ENCODE measurements at regions not wholly inside any gene's neighbourhood (a gene's known extent, or its start where the extent isn't known, plus 50 kb on each side); places are given as distances from the start of the nearest gene placed in this dataset.

DNA sequence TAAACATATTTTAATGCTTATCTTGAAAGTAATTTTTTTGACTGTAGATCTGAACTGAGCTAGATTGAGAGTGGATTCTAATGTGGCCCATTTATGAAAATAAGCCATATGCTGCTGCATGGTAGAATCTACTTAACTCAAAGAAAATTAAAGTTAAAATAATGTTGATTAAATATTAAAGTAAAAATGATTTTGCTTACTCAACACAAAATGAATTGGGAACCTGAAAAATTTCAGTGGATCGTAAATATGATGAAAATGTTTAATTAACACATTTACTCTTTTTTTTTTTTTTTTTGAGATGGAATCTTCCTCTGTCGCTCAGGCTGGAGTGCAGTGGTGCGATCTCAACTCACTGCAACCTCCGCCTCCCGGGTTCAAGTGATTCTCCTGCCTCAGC lies 144.5 kb upstream of the HMGN3 start:
- DNase-seq, result no peak
- 85% methylated on average over 5 of the region's 5 CpGs for WGBS (ENCODE audit: low lambda C conversion rate)
- ChIA-PET CTCF (interaction anchor here (1.2 kb wide), 1 partner anchor 88 kb away, joined by 3 read pairs; no protein-coding TSS in a partner anchor), POLR2A (no interaction called here)
- H3K79me2 ChIP-seq (ENCODE audit: insufficient read depth), result no peaks in the 10 kb centered on the region
- no peaks in the 10 kb centered on the region for H3K9me2 ChIP-seq
- H3K9ac ChIP-seq, result no peak overlapping the region
- H3K36me3 ChIP-seq (replicated peaks in 1 of 2; ENCODE audit: control insufficient read depth in 1 of 2, insufficient read depth in 2 of 2, low read length in 1 of 2), result no peaks in the 10 kb centered on the region
- H3K27me3 ChIP-seq (ENCODE audit: insufficient read depth), result no peaks in the 10 kb centered on the region
- H3K4me1 ChIP-seq (ENCODE audit: control insufficient read depth in 1 of 2, insufficient read depth in 2 of 2, low read depth in 1 of 2, low read length in 1 of 2), result no peaks in the 10 kb centered on the region
- TF ChIP-seq, protein P1, sequence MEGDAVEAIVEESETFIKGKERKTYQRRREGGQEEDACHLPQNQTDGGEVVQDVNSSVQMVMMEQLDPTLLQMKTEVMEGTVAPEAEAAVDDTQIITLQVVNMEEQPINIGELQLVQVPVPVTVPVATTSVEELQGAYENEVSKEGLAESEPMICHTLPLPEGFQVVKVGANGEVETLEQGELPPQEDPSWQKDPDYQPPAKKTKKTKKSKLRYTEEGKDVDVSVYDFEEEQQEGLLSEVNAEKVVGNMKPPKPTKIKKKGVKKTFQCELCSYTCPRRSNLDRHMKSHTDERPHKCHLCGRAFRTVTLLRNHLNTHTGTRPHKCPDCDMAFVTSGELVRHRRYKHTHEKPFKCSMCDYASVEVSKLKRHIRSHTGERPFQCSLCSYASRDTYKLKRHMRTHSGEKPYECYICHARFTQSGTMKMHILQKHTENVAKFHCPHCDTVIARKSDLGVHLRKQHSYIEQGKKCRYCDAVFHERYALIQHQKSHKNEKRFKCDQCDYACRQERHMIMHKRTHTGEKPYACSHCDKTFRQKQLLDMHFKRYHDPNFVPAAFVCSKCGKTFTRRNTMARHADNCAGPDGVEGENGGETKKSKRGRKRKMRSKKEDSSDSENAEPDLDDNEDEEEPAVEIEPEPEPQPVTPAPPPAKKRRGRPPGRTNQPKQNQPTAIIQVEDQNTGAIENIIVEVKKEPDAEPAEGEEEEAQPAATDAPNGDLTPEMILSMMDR (IDR thresholded peaks at IDR 0.05), result no peak
- TF ChIP-seq, protein P2, sequence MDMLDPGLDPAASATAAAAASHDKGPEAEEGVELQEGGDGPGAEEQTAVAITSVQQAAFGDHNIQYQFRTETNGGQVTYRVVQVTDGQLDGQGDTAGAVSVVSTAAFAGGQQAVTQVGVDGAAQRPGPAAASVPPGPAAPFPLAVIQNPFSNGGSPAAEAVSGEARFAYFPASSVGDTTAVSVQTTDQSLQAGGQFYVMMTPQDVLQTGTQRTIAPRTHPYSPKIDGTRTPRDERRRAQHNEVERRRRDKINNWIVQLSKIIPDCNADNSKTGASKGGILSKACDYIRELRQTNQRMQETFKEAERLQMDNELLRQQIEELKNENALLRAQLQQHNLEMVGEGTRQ (IDR thresholded peaks at IDR 0.05; ENCODE audit: borderline replicate concordance, low read depth, low read length), result no peak
- no peak for TF ChIP-seq EZH2phosphoT487 (IDR thresholded peaks at IDR 0.05; ENCODE audit: borderline replicate concordance, low read depth)
- TF ChIP-seq EP300 (IDR thresholded peaks at IDR 0.05; ENCODE audit: borderline replicate concordance in 1 of 2, low read depth in 1 of 2, low read length in 1 of 2), result no peak
- no peak overlapping the region for H3K4me3 ChIP-seq (ENCODE audit: low read depth in 2 of 2, low read length in 1 of 2)
- no peak overlapping the region for H2AFZ ChIP-seq (ENCODE audit: low read depth)
- H3K9me3 ChIP-seq, result no peaks in the 10 kb centered on the region
- H3K4me2 ChIP-seq, result no peak overlapping the region
- H3F3A ChIP-seq (replicated peaks; ENCODE audit: insufficient read depth), result no peaks in the 10 kb centered on the region
- H3K27ac ChIP-seq (ENCODE audit: low read depth in 2 of 2, low read length in 1 of 2), result no peak overlapping the region
- H4K20me1 ChIP-seq (ENCODE audit: insufficient read depth), result no peaks in the 10 kb centered on the region

DNA sequence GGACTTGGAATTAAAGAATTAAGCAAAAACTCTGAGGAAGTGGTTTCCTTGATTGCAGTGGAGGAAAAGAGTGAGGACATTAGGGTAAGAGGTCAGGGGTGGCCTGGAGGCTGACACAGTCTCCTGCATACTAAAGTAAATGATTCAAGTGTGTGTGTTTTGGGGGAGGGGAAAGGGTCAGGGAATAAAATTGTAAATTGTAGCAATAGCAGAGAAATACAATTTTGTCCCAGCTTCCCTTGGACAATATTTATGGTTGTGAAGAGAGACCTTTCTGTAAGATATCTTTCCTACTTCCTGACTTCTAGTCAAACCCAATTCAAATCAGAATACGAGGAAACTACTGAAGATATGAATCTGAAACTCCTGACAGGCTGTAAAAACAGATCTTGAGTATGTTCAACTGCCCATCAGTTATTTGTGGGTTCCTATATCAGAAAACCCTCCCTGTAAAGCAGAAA lies 143.4 kb upstream of the HMGN3 start:
- no peak for DNase-seq
- Histone ChIP-seq H4K20me1 (ENCODE audit: insufficient read depth) (no peaks in the 10 kb centered on the region), H2AFZ (ENCODE audit: low read depth) (no peak overlapping the region), H3F3A (replicated peaks; ENCODE audit: insufficient read depth) (no peaks in the 10 kb centered on the region), H3K9me3 (no peaks in the 10 kb centered on the region), H3K4me1 (ENCODE audit: control insufficient read depth in 1 of 2, insufficient read depth in 2 of 2, low read depth in 1 of 2, low read length in 1 of 2) (no peaks in the 10 kb centered on the region; a peak in 1 of 4 replicates), H3K9me2 (no peaks in the 10 kb centered on the region), H3K79me2 (ENCODE audit: insufficient read depth) (no peaks in the 10 kb centered on the region), H3K9ac (no peak overlapping the region), H3K27me3 (ENCODE audit: insufficient read depth) (no peaks in the 10 kb centered on the region), H3K36me3 (replicated peaks in 1 of 2; ENCODE audit: control insufficient read depth in 1 of 2, insufficient read depth in 2 of 2, low read length in 1 of 2) (no peaks in the 10 kb centered on the region), H3K4me2 (no peak overlapping the region), H3K27ac (ENCODE audit: low read depth in 2 of 2, low read length in 1 of 2) (no peak overlapping the region), H3K4me3 (ENCODE audit: low read depth in 2 of 2, low read length in 1 of 2) (no peak overlapping the region)
- TF ChIP-seq YY1 (IDR thresholded peaks at IDR 0.05; ENCODE audit: low read depth) (no peak), TAF1 (IDR thresholded peaks at IDR 0.05; ENCODE audit: borderline replicate concordance, low read depth, low read length) (no peak), FOXM1 (IDR thresholded peaks at IDR 0.05; ENCODE audit: low read depth) (no peak), SIN3A (IDR thresholded peaks at IDR 0.05; ENCODE audit: borderline replicate concordance, low read depth, low read length) (no peak), RCOR1 (IDR thresholded peaks at IDR 0.05; ENCODE audit: low read length) (no peak), RFX5 (IDR thresholded peaks at IDR 0.05; ENCODE audit: low read length) (no peak), EZH2phosphoT487 (IDR thresholded peaks at IDR 0.05; ENCODE audit: borderline replicate concordance, low read depth) (no peak), CHD2 (IDR thresholded peaks at IDR 0.05; ENCODE audit: low read length, partially characterized antibody) (no peak), RAD21 (IDR thresholded peaks at IDR 0.05; ENCODE audit: low read length) (no peak), SMC3 (IDR thresholded peaks at IDR 0.05; ENCODE audit: low read depth, low read length) (no peak)
- TF ChIP-seq, protein P3, sequence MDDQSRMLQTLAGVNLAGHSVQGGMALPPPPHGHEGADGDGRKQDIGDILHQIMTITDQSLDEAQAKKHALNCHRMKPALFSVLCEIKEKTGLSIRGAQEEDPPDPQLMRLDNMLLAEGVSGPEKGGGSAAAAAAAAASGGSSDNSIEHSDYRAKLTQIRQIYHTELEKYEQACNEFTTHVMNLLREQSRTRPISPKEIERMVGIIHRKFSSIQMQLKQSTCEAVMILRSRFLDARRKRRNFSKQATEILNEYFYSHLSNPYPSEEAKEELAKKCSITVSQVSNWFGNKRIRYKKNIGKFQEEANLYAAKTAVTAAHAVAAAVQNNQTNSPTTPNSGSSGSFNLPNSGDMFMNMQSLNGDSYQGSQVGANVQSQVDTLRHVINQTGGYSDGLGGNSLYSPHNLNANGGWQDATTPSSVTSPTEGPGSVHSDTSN (IDR thresholded peaks at IDR 0.05), result no peak
- TF ChIP-seq, protein P4, sequence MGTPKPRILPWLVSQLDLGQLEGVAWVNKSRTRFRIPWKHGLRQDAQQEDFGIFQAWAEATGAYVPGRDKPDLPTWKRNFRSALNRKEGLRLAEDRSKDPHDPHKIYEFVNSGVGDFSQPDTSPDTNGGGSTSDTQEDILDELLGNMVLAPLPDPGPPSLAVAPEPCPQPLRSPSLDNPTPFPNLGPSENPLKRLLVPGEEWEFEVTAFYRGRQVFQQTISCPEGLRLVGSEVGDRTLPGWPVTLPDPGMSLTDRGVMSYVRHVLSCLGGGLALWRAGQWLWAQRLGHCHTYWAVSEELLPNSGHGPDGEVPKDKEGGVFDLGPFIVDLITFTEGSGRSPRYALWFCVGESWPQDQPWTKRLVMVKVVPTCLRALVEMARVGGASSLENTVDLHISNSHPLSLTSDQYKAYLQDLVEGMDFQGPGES (IDR thresholded peaks at IDR 0.05; ENCODE audit: low read depth, low read length), result no peak
- TF ChIP-seq, protein P5, sequence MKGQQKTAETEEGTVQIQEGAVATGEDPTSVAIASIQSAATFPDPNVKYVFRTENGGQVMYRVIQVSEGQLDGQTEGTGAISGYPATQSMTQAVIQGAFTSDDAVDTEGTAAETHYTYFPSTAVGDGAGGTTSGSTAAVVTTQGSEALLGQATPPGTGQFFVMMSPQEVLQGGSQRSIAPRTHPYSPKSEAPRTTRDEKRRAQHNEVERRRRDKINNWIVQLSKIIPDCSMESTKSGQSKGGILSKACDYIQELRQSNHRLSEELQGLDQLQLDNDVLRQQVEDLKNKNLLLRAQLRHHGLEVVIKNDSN (IDR thresholded peaks at IDR 0.05; ENCODE audit: borderline replicate concordance, low read depth), result no peak
- TF ChIP-seq, protein P6, sequence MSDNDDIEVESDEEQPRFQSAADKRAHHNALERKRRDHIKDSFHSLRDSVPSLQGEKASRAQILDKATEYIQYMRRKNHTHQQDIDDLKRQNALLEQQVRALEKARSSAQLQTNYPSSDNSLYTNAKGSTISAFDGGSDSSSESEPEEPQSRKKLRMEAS (IDR thresholded peaks at IDR 0.05; ENCODE audit: low read depth), result no peak
- TF ChIP-seq, protein P1 (IDR thresholded peaks at IDR 0.05), result no peak
- POLR2A ChIA-PET, result no interaction called here
- WGBS (ENCODE audit: low lambda C conversion rate), result 13% methylated on average over 1 of the region's 1 CpG
- CTCF ChIA-PET, result interaction anchor here (1.2 kb wide), 1 partner anchor 89 kb away, joined by 3 read pairs; no protein-coding TSS in a partner anchor

Measured in SK-N-SH (cell line).